ENCODE measurements at regions not wholly inside any gene's neighbourhood (a gene's known extent, or its start where the extent isn't known, plus 50 kb on each side); places are given as distances from the start of the nearest gene placed in this dataset.

GRCh38 chr14:97206916-97207315 is 409.7 kb downstream of the VRK1 start:
- DNase-seq (ENCODE audit: low spot score), result no peak

GRCh38 chr14:97210202-97210601 is 413.0 kb downstream of the VRK1 start:
- no peak for DNase-seq (ENCODE audit: low spot score)

GRCh38 chr14:97212399-97212798 is 415.2 kb downstream of the VRK1 start:
- DNase-seq (ENCODE audit: low spot score), result no peak

- no peak for DNase-seq (ENCODE audit: low spot score)
These were observed 416.5 kb downstream of the VRK1 start for GRCh38 chr14:97213720-97214119.

GRCh38 chr14:97215263-97215969 is 418.2 kb downstream of the VRK1 start:
- DNase-seq (ENCODE audit: low spot score), result no peak

GRCh38 chr14:97217111-97217885 is 420.1 kb downstream of the VRK1 start:
- no peak for DNase-seq (ENCODE audit: low spot score)

- no peak for DNase-seq (ENCODE audit: low spot score)
These were observed 421.1 kb downstream of the VRK1 start for GRCh38 chr14:97218274-97218673.

- DNase-seq (ENCODE audit: low spot score), result no peak
These were observed 421.7 kb downstream of the VRK1 start for GRCh38 chr14:97218691-97219430.

- DNase-seq (ENCODE audit: low spot score), result no peak
These were observed 422.3 kb downstream of the VRK1 start for GRCh38 chr14:97219431-97220017.

- DNase-seq (ENCODE audit: low spot score), result no peak
These were observed 424.5 kb downstream of the VRK1 start for GRCh38 chr14:97221572-97222285.

- no peak for DNase-seq (ENCODE audit: low spot score)
These were observed 426.8 kb downstream of the VRK1 start for GRCh38 chr14:97224016-97224415.

GRCh38 chr14:97230051-97230450 is 432.9 kb downstream of the VRK1 start:
- DNase-seq (ENCODE audit: low spot score), result no peak

GRCh38 chr14:97233319-97233985 is 436.3 kb downstream of the VRK1 start:
- no peak for DNase-seq (ENCODE audit: low spot score)

- no peak for DNase-seq (ENCODE audit: low spot score)
These were observed 449.5 kb downstream of the VRK1 start for GRCh38 chr14:97246648-97247047.

- DNase-seq (ENCODE audit: low spot score), result no peak
These were observed 451.8 kb downstream of the VRK1 start for GRCh38 chr14:97248973-97249372.

- DNase-seq (ENCODE audit: low spot score), result no peak
These were observed 453.7 kb downstream of the VRK1 start for GRCh38 chr14:97250931-97251330.

- no peak for DNase-seq (ENCODE audit: low spot score)
These were observed 454.4 kb downstream of the VRK1 start for GRCh38 chr14:97251491-97252155.

GRCh38 chr14:97253756-97254155 is 456.6 kb downstream of the VRK1 start:
- DNase-seq (ENCODE audit: low spot score), result no peak

- DNase-seq (ENCODE audit: low spot score), result no peak
These were observed 465.2 kb downstream of the VRK1 start for GRCh38 chr14:97262336-97262735.

GRCh38 chr14:97264516-97265230 is 467.5 kb downstream of the VRK1 start:
- DNase-seq (ENCODE audit: low spot score), result no peak

Data from ureter (tissue), 1 donor.